ENCODE measurements at regions not wholly inside any gene's neighbourhood (a gene's known extent, or its start where the extent isn't known, plus 50 kb on each side); places are given as distances from the start of the nearest gene placed in this dataset.

- no peak overlapping the region for H3K27ac ChIP-seq (ENCODE audit: low read depth)
- H3K4me1 ChIP-seq (ENCODE audit: insufficient read depth): no peaks in the 10 kb centered on the region
- 79% methylated on average over 2 of the region's 2 CpGs for WGBS
- DNase-seq (ENCODE audit: extremely low spot score): no peak
- no peak overlapping the region for H3K4me3 ChIP-seq (ENCODE audit: low read depth, low read length)
- H3K36me3 ChIP-seq (ENCODE audit: insufficient read depth): no peaks in the 10 kb centered on the region
Observed at GRCh38 chr10:108817584-108817983, 1105.7 kb downstream of the XPNPEP1 start.

GRCh38 chr10:108817135-108817534 is 1106.2 kb downstream of the XPNPEP1 start:
- DNase-seq (ENCODE audit: extremely low spot score): no peak
- Histone ChIP-seq H3K4me1 (ENCODE audit: insufficient read depth) (no peaks in the 10 kb centered on the region), H3K36me3 (ENCODE audit: insufficient read depth) (no peaks in the 10 kb centered on the region), H3K27ac (ENCODE audit: low read depth) (no peak overlapping the region), H3K4me3 (ENCODE audit: low read depth, low read length) (no peak overlapping the region)
- WGBS: 55% methylated on average over 3 of the region's 3 CpGs

- 92% methylated on average over 2 of the region's 2 CpGs for WGBS
- DNase-seq (ENCODE audit: extremely low spot score): no peak
- Histone ChIP-seq H3K4me1 (ENCODE audit: insufficient read depth) (no peaks in the 10 kb centered on the region), H3K27ac (ENCODE audit: low read depth) (no peak overlapping the region), H3K36me3 (ENCODE audit: insufficient read depth) (no peaks in the 10 kb centered on the region), H3K4me3 (ENCODE audit: low read depth, low read length) (no peak overlapping the region)
Observed at GRCh38 chr10:108812906-108813305, 1110.4 kb downstream of the XPNPEP1 start.

- Histone ChIP-seq H3K36me3 (ENCODE audit: insufficient read depth) (no peaks in the 10 kb centered on the region), H3K4me1 (ENCODE audit: insufficient read depth) (no peaks in the 10 kb centered on the region), H3K4me3 (ENCODE audit: low read depth, low read length) (no peak overlapping the region), H3K27ac (ENCODE audit: low read depth) (no peak overlapping the region)
- WGBS: 82% methylated on average over 1 of the region's 1 CpG
- no peak for DNase-seq (ENCODE audit: extremely low spot score)
Observed at GRCh38 chr10:108812296-108812695, 1111.0 kb downstream of the XPNPEP1 start.

GRCh38 chr10:108808228-108808627 is 1115.1 kb downstream of the XPNPEP1 start:
- H3K4me3 ChIP-seq (ENCODE audit: low read depth, low read length): no peak overlapping the region
- H3K27ac ChIP-seq (ENCODE audit: low read depth): no peak overlapping the region
- 87% methylated on average over 2 of the region's 2 CpGs for WGBS

GRCh38 chr10:108801775-108802517 is 1121.4 kb downstream of the XPNPEP1 start:
- Histone ChIP-seq H3K4me1 (ENCODE audit: insufficient read depth) (no peaks in the 10 kb centered on the region), H3K4me3 (ENCODE audit: low read depth, low read length) (no peak overlapping the region), H3K27ac (ENCODE audit: low read depth) (no peak overlapping the region), H3K36me3 (ENCODE audit: insufficient read depth) (no peaks in the 10 kb centered on the region)
- no peak for DNase-seq (ENCODE audit: extremely low spot score)

More at GRCh38 chr10:108808228-108808627, 1115.1 kb downstream of the XPNPEP1 start:
- Histone ChIP-seq H3K4me1 (ENCODE audit: insufficient read depth) (no peaks in the 10 kb centered on the region), H3K36me3 (ENCODE audit: insufficient read depth) (no peaks in the 10 kb centered on the region)
- DNase-seq (ENCODE audit: extremely low spot score): no peak

- no peaks in the 10 kb centered on the region for H3K4me1 ChIP-seq (ENCODE audit: insufficient read depth)
- no peak overlapping the region for H3K4me3 ChIP-seq (ENCODE audit: low read depth, low read length)
- WGBS: 90% methylated on average over 2 of the region's 2 CpGs
- no peaks in the 10 kb centered on the region for H3K36me3 ChIP-seq (ENCODE audit: insufficient read depth)
- H3K27ac ChIP-seq (ENCODE audit: low read depth): no peak overlapping the region
- DNase-seq (ENCODE audit: extremely low spot score): no peak
Observed at GRCh38 chr10:108801220-108801619, 1122.1 kb downstream of the XPNPEP1 start.

- no peak overlapping the region for H3K27ac ChIP-seq (ENCODE audit: low read depth)
- no peak for DNase-seq (ENCODE audit: extremely low spot score)
- no peaks in the 10 kb centered on the region for H3K36me3 ChIP-seq (ENCODE audit: insufficient read depth)
- 93% methylated on average over 1 of the region's 1 CpG for WGBS
- H3K4me1 ChIP-seq (ENCODE audit: insufficient read depth): no peaks in the 10 kb centered on the region
- H3K4me3 ChIP-seq (ENCODE audit: low read depth, low read length): no peak overlapping the region
Observed at GRCh38 chr10:108797573-108797972, 1125.7 kb downstream of the XPNPEP1 start.

- no peaks in the 10 kb centered on the region for H3K4me1 ChIP-seq (ENCODE audit: insufficient read depth)
- H3K27ac ChIP-seq (ENCODE audit: low read depth): no peak overlapping the region
- H3K4me3 ChIP-seq (ENCODE audit: low read depth, low read length): no peak overlapping the region
- WGBS: 77% methylated on average over 1 of the region's 1 CpG
- H3K36me3 ChIP-seq (ENCODE audit: insufficient read depth): no peaks in the 10 kb centered on the region
- DNase-seq (ENCODE audit: extremely low spot score): no peak
Observed at GRCh38 chr10:108791794-108792474, 1131.4 kb downstream of the XPNPEP1 start.

GRCh38 chr10:108791030-108791429 is 1132.3 kb downstream of the XPNPEP1 start:
- WGBS: 94% methylated on average over 4 of the region's 4 CpGs
- no peak for DNase-seq (ENCODE audit: extremely low spot score)
- Histone ChIP-seq H3K36me3 (ENCODE audit: insufficient read depth) (no peaks in the 10 kb centered on the region), H3K4me3 (ENCODE audit: low read depth, low read length) (no peak overlapping the region), H3K27ac (ENCODE audit: low read depth) (no peak overlapping the region), H3K4me1 (ENCODE audit: insufficient read depth) (no peaks in the 10 kb centered on the region)

- no peaks in the 10 kb centered on the region for H3K4me1 ChIP-seq (ENCODE audit: insufficient read depth)
- DNase-seq (ENCODE audit: extremely low spot score): no peak
- 80% methylated on average over 1 of the region's 1 CpG for WGBS
- no peak overlapping the region for H3K4me3 ChIP-seq (ENCODE audit: low read depth, low read length)
- no peaks in the 10 kb centered on the region for H3K36me3 ChIP-seq (ENCODE audit: insufficient read depth)
- H3K27ac ChIP-seq (ENCODE audit: low read depth): no peak overlapping the region
Observed at GRCh38 chr10:108789919-108790318, 1133.4 kb downstream of the XPNPEP1 start.

- no peak for DNase-seq (ENCODE audit: extremely low spot score)
- Histone ChIP-seq H3K4me3 (ENCODE audit: low read depth, low read length) (no peak overlapping the region), H3K27ac (ENCODE audit: low read depth) (no peak overlapping the region), H3K36me3 (ENCODE audit: insufficient read depth) (no peaks in the 10 kb centered on the region), H3K4me1 (ENCODE audit: insufficient read depth) (no peaks in the 10 kb centered on the region)
- 31% methylated on average over 2 of the region's 2 CpGs for WGBS
Observed at GRCh38 chr10:108789336-108789735, 1134.0 kb downstream of the XPNPEP1 start.

GRCh38 chr10:108788891-108789290 is 1134.4 kb downstream of the XPNPEP1 start:
- Histone ChIP-seq H3K27ac (ENCODE audit: low read depth) (no peak overlapping the region), H3K4me3 (ENCODE audit: low read depth, low read length) (no peak overlapping the region), H3K36me3 (ENCODE audit: insufficient read depth) (no peaks in the 10 kb centered on the region), H3K4me1 (ENCODE audit: insufficient read depth) (no peaks in the 10 kb centered on the region)
- DNase-seq (ENCODE audit: extremely low spot score): no peak
- WGBS: 33% methylated on average over 1 of the region's 1 CpG

GRCh38 chr10:108787932-108788331 is 1135.4 kb downstream of the XPNPEP1 start:
- no peak overlapping the region for H3K4me3 ChIP-seq (ENCODE audit: low read depth, low read length)
- no peaks in the 10 kb centered on the region for H3K36me3 ChIP-seq (ENCODE audit: insufficient read depth)
- no peak overlapping the region for H3K27ac ChIP-seq (ENCODE audit: low read depth)
- no peaks in the 10 kb centered on the region for H3K4me1 ChIP-seq (ENCODE audit: insufficient read depth)
- DNase-seq (ENCODE audit: extremely low spot score): no peak
- WGBS: 49% methylated on average over 1 of the region's 1 CpG

Data from urinary bladder (tissue), 3 donors.